ENCODE measurements at regions not wholly inside any gene's neighbourhood (a gene's known extent, or its start where the extent isn't known, plus 50 kb on each side); places are given as distances from the start of the nearest gene placed in this dataset.
A peak's percentile ranks its signal among the peaks of the same experiment; 100 is the strongest.

GRCh38 chr6:139883776-139884175 lies 509.3 kb upstream of the CITED2 start:
- no peak for DNase-seq (ENCODE audit: low read depth)
- no peaks in the 10 kb centered on the region for H3K27me3 ChIP-seq (ENCODE audit: control insufficient read depth, insufficient read depth, low read length)
- no peaks in the 10 kb centered on the region for H3K36me3 ChIP-seq (ENCODE audit: control insufficient read depth, insufficient read depth, low read length)
- TF ChIP-seq CTCF (IDR thresholded peaks at IDR 0.05; ENCODE audit: insufficient read depth, low read length, severe bottlenecking): no peak
- no peak for FAIRE-seq
- no peak overlapping the region for H3K4me3 ChIP-seq (ENCODE audit: low read depth, low read length)

GRCh38 chr6:139882977-139883728 lies 508.7 kb upstream of the CITED2 start:
- H3K4me3 ChIP-seq (ENCODE audit: low read depth, low read length): no peak overlapping the region
- no peaks in the 10 kb centered on the region for H3K36me3 ChIP-seq (ENCODE audit: control insufficient read depth, insufficient read depth, low read length)
- no peaks in the 10 kb centered on the region for H3K27me3 ChIP-seq (ENCODE audit: control insufficient read depth, insufficient read depth, low read length)
- DNase-seq (ENCODE audit: low read depth) (no peak), FAIRE-seq (no peak)
- no peak for TF ChIP-seq CTCF (IDR thresholded peaks at IDR 0.05; ENCODE audit: insufficient read depth, low read length, severe bottlenecking)

GRCh38 chr6:139882234-139882633 lies 507.8 kb upstream of the CITED2 start:
- H3K27me3 ChIP-seq (ENCODE audit: control insufficient read depth, insufficient read depth, low read length): no peaks in the 10 kb centered on the region
- no peaks in the 10 kb centered on the region for H3K36me3 ChIP-seq (ENCODE audit: control insufficient read depth, insufficient read depth, low read length)
- FAIRE-seq: peak; percentile 7
- H3K4me3 ChIP-seq (ENCODE audit: low read depth, low read length): no peak overlapping the region
- DNase-seq (ENCODE audit: low read depth): no peak
- no peak for TF ChIP-seq CTCF (IDR thresholded peaks at IDR 0.05; ENCODE audit: insufficient read depth, low read length, severe bottlenecking)

- Histone ChIP-seq H3K4me3 (ENCODE audit: low read depth, low read length) (no peak overlapping the region), H3K36me3 (ENCODE audit: control insufficient read depth, insufficient read depth, low read length) (no peaks in the 10 kb centered on the region), H3K27me3 (ENCODE audit: control insufficient read depth, insufficient read depth, low read length) (no peaks in the 10 kb centered on the region)
- DNase-seq (ENCODE audit: low read depth) (peak; percentile 45), FAIRE-seq (peak; percentile 13)
- TF ChIP-seq CTCF (IDR thresholded peaks at IDR 0.05; ENCODE audit: insufficient read depth, low read length, severe bottlenecking): peak; percentile 58
These were observed 507.3 kb upstream of the CITED2 start for GRCh38 chr6:139881728-139882211.

- Histone ChIP-seq H3K36me3 (ENCODE audit: control insufficient read depth, insufficient read depth, low read length) (no peaks in the 10 kb centered on the region), H3K27me3 (ENCODE audit: control insufficient read depth, insufficient read depth, low read length) (no peaks in the 10 kb centered on the region), H3K4me3 (ENCODE audit: low read depth, low read length) (no peak overlapping the region)
- FAIRE-seq: no peak
- TF ChIP-seq CTCF (IDR thresholded peaks at IDR 0.05; ENCODE audit: insufficient read depth, low read length, severe bottlenecking): no peak
- no peak for DNase-seq (ENCODE audit: low read depth)
These were observed 506.8 kb upstream of the CITED2 start for GRCh38 chr6:139881236-139881635.

Data from bronchial epithelial cell (primary cell).